NB4 (cell line): ENCODE measurements at regions not wholly inside any gene's neighbourhood (a gene's known extent, or its start where the extent isn't known, plus 50 kb on each side); places are given as distances from the start of the nearest gene placed in this dataset.

Experiments used
- DNase-seq: peaks from one replicate; pipeline ENCODE4 v3.0.0; 2010; ENCODE audit warnings: low read depth
- H3K4me3 ChIP-seq: one replicate; pipeline ENCODE4 v1.5.1; 2011; ENCODE audit warnings: mild to moderate bottlenecking, low read depth, low read length, moderate library complexity
- MYC ChIP-seq: IDR thresholded peaks from 2 replicates; pipeline ENCODE4 v1.6.1; 2011; ENCODE audit warnings: low read depth, low read length
- POLR2A ChIP-seq: IDR thresholded peaks from 2 replicates; pipeline ENCODE4 v1.6.1; 2011; ENCODE audit warnings: mild to moderate bottlenecking; ENCODE audit not compliant: insufficient read length; ENCODE audit errors: extremely low read depth
- TF ChIP-seq, protein P1 (sequence below): IDR thresholded peaks from 2 replicates; pipeline ENCODE4 v1.6.1; 2011; ENCODE audit warnings: low read depth, low read length
- TF ChIP-seq, protein P2 (sequence below): IDR thresholded peaks from one replicate; pipeline ENCODE4 v1.5.1; 2012; ENCODE audit warnings: low read depth, low read length

GRCh38 chr3:164533275-164533674, 545.0 kb downstream of the SI start:
- TF ChIP-seq POLR2A, result no peak
- TF ChIP-seq, protein P1, sequence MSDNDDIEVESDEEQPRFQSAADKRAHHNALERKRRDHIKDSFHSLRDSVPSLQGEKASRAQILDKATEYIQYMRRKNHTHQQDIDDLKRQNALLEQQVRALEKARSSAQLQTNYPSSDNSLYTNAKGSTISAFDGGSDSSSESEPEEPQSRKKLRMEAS, result no peak
- no peak for TF ChIP-seq MYC
- TF ChIP-seq, protein P2, sequence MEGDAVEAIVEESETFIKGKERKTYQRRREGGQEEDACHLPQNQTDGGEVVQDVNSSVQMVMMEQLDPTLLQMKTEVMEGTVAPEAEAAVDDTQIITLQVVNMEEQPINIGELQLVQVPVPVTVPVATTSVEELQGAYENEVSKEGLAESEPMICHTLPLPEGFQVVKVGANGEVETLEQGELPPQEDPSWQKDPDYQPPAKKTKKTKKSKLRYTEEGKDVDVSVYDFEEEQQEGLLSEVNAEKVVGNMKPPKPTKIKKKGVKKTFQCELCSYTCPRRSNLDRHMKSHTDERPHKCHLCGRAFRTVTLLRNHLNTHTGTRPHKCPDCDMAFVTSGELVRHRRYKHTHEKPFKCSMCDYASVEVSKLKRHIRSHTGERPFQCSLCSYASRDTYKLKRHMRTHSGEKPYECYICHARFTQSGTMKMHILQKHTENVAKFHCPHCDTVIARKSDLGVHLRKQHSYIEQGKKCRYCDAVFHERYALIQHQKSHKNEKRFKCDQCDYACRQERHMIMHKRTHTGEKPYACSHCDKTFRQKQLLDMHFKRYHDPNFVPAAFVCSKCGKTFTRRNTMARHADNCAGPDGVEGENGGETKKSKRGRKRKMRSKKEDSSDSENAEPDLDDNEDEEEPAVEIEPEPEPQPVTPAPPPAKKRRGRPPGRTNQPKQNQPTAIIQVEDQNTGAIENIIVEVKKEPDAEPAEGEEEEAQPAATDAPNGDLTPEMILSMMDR, result no peak
- DNase-seq, result no peak

DNA sequence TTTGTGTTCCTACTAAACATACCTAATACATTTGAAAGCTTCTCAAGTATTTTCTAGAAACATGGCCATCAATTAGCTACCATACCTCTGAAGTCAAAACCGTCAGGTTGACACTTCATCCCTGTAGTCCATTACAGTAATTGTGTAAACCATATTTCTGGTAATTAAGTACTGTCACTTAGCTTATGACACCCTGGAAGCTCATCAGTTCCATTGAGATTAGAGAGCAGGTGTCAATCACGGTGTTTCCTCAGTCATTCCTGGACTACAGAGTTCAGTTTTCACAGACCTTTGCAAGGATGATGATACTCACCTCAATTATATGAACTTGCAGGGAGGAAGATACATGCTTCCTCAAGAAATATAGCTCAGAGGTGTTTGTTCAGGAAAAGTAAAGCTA, 552.0 kb downstream of the SI start:
- DNase-seq, result no peak
- TF ChIP-seq MYC (no peak), POLR2A (no peak)
- TF ChIP-seq, protein P1, result no peak
- TF ChIP-seq, protein P2, result no peak
- no peak overlapping the region for H3K4me3 ChIP-seq

More at GRCh38 chr3:164533275-164533674, 545.0 kb downstream of the SI start:
- H3K4me3 ChIP-seq, result no peak overlapping the region

DNA sequence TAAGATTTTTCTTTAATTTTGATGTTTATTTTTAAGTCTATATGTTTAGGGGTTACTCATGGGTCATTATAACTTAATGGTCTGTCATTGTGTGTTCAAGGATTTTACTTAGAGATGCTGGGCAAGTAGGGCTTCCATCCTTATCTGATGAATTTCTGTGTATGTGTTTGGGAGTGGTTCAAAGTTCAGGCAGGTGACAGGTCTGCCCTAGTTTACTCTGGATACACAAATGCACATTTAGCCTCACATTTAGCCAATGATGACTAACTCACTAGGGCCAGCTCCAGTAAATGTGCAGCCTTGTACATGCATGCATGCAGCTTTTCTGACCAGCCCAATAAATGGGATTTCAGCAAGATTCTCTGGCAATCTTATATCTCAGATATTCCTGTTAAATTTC, 554.1 kb downstream of the SI start:
- no peak for DNase-seq
- no peak for TF ChIP-seq MYC
- TF ChIP-seq, protein P2, result no peak
- no peak for TF ChIP-seq POLR2A
- TF ChIP-seq, protein P1, result no peak
- H3K4me3 ChIP-seq, result no peak overlapping the region

GRCh38 chr3:164522073-164522763, 556.1 kb downstream of the SI start:
- TF ChIP-seq, protein P2, result no peak
- TF ChIP-seq POLR2A (no peak), MYC (no peak)
- TF ChIP-seq, protein P1, result no peak
- H3K4me3 ChIP-seq, result no peak overlapping the region
- DNase-seq, result no peak

- no peak for DNase-seq
- H3K4me3 ChIP-seq, result no peak overlapping the region
- TF ChIP-seq POLR2A (no peak), MYC (no peak)
- TF ChIP-seq, protein P1, result no peak
- TF ChIP-seq, protein P2, result no peak
Measured at GRCh38 chr3:164521644-164522043, 556.7 kb downstream of the SI start.
